ENCODE measurements at regions not wholly inside any gene's neighbourhood (a gene's known extent, or its start where the extent isn't known, plus 50 kb on each side); places are given as distances from the start of the nearest gene placed in this dataset.
"Not testable (repeated sequence)": the region's sequence is repeated elsewhere in the genome, so short reads cannot be mapped to it uniquely, and the experiment has no call there.

GRCh38 chr14:43198465-43198864 lies 1308.6 kb downstream of the FSCB start:
- DNase-seq (ENCODE audit: low read depth in 2 of 3, low spot score in 1 of 3) = no peak

GRCh38 chr14:43184540-43184939 lies 1322.5 kb downstream of the FSCB start:
- no peak for DNase-seq (ENCODE audit: low read depth in 2 of 3, low spot score in 1 of 3)

GRCh38 chr14:43183916-43184315 lies 1323.2 kb downstream of the FSCB start:
- no peak for DNase-seq (ENCODE audit: low read depth in 2 of 3, low spot score in 1 of 3)

- no peak for DNase-seq (ENCODE audit: low read depth in 2 of 3, low spot score in 1 of 3)
Observed at GRCh38 chr14:43175896-43176295, 1331.2 kb downstream of the FSCB start.

- no peak for DNase-seq (ENCODE audit: low read depth in 2 of 3, low spot score in 1 of 3)
Observed at GRCh38 chr14:43172899-43173548, 1334.1 kb downstream of the FSCB start.

- DNase-seq (ENCODE audit: low read depth in 2 of 3, low spot score in 1 of 3) = no peak
Observed at GRCh38 chr14:43169722-43170121, 1337.4 kb downstream of the FSCB start.

- no peak for DNase-seq (ENCODE audit: low read depth in 2 of 3, low spot score in 1 of 3)
Observed at GRCh38 chr14:43168371-43168925, 1338.6 kb downstream of the FSCB start.

- no peak for DNase-seq (ENCODE audit: low read depth in 2 of 3, low spot score in 1 of 3)
Observed at GRCh38 chr14:43166163-43166562, 1340.9 kb downstream of the FSCB start.

- no peak for DNase-seq (ENCODE audit: low read depth in 2 of 3, low spot score in 1 of 3)
Observed at GRCh38 chr14:43165651-43166050, 1341.4 kb downstream of the FSCB start.

GRCh38 chr14:43161477-43161876 lies 1345.6 kb downstream of the FSCB start:
- DNase-seq (ENCODE audit: low read depth in 2 of 3, low spot score in 1 of 3) = no peak

- DNase-seq (ENCODE audit: low read depth in 2 of 3, low spot score in 1 of 3) = no peak
Observed at GRCh38 chr14:43157661-43158060, 1349.4 kb downstream of the FSCB start.

- DNase-seq (ENCODE audit: low read depth in 2 of 3, low spot score in 1 of 3) = no peak
Observed at GRCh38 chr14:43155924-43156323, 1351.2 kb downstream of the FSCB start.

- no peak for DNase-seq (ENCODE audit: low read depth in 2 of 3, low spot score in 1 of 3)
Observed at GRCh38 chr14:43155258-43155657, 1351.8 kb downstream of the FSCB start.

GRCh38 chr14:43147485-43147884 lies 1359.6 kb downstream of the FSCB start:
- no peak for DNase-seq (ENCODE audit: low read depth in 2 of 3, low spot score in 1 of 3)

GRCh38 chr14:43145361-43145760 lies 1361.7 kb downstream of the FSCB start:
- no peak for DNase-seq (ENCODE audit: low read depth in 2 of 3, low spot score in 1 of 3)

- no peak for DNase-seq (ENCODE audit: low read depth in 2 of 3, low spot score in 1 of 3)
Observed at GRCh38 chr14:43143106-43143505, 1364.0 kb downstream of the FSCB start.

GRCh38 chr14:43141636-43142191 lies 1365.4 kb downstream of the FSCB start:
- no peak for DNase-seq (ENCODE audit: low read depth in 2 of 3, low spot score in 1 of 3)

- DNase-seq (ENCODE audit: low read depth in 2 of 3, low spot score in 1 of 3) = no peak
Observed at GRCh38 chr14:43140453-43140852, 1366.6 kb downstream of the FSCB start.

GRCh38 chr14:43135877-43136411 lies 1371.1 kb downstream of the FSCB start:
- no peak for DNase-seq (ENCODE audit: low read depth in 2 of 3, low spot score in 1 of 3)

GRCh38 chr14:43132441-43132840 lies 1374.6 kb downstream of the FSCB start:
- no peak for DNase-seq (ENCODE audit: low read depth in 2 of 3, low spot score in 1 of 3)

- not testable (repeated sequence) for DNase-seq (ENCODE audit: low read depth in 2 of 3, low spot score in 1 of 3)
Observed at GRCh38 chr14:43128429-43128828, 1378.7 kb downstream of the FSCB start.

GRCh38 chr14:43127874-43128273 lies 1379.2 kb downstream of the FSCB start:
- DNase-seq (ENCODE audit: low read depth in 2 of 3, low spot score in 1 of 3) = not testable (repeated sequence)

GRCh38 chr14:43123544-43123943 lies 1383.5 kb downstream of the FSCB start:
- DNase-seq (ENCODE audit: low read depth in 2 of 3, low spot score in 1 of 3) = no peak

Measured in stimulated activated CD4-positive, alpha-beta T cell treated with anti-CD3 and anti-CD28 coated beads, Interleukin-12 subunit alpha, Interleukin-12 subunit beta, amount 100 ng/mL, for 48 hours (primary cell).